ENCODE measurements at regions not wholly inside any gene's neighbourhood (a gene's known extent, or its start where the extent isn't known, plus 50 kb on each side); places are given as distances from the start of the nearest gene placed in this dataset.

GRCh38 chr11:70675697-70676374, 277.5 kb downstream of the CTTN start:
- DNase-seq (ENCODE audit: low read depth, low spot score): no peak
- no peak overlapping the region for H3K4me3 ChIP-seq (ENCODE audit: low read length)

DNA sequence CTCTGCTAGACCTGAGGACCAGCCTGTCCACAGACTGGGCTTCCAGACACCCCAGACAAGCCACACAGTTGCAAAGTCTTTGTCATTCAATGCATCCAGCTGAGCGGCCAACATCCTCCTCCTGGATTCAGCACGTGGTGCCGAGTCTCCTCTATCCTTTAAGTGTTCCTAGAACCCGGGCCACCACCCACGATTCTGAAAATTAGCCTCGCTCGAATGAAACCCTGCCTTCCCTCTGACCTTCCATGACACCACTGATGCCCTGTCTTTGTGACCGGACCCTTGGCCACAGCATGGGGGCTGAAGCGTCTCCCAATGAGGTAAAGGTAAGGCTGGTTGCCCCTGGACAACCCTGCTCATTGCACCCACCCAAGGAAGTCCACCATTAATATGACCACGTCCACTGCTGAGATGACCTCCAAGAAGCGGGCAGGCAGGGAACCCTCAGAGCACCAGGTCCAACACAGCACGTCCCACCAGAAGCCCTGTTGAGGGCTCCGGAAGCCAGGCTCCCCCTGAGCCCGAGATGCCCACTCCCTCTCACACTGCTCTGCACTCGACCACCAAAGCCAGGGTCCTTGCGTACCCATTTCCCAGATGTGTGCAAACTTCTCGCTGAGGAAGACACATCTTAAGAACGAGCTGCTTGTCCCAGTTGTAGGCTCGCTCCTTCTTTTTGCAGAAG, 279.0 kb downstream of the CTTN start:
- H3K4me3 ChIP-seq (ENCODE audit: low read length): no peak overlapping the region
- DNase-seq (ENCODE audit: low read depth, low spot score): no peak

GRCh38 chr11:70678931-70679900, 280.9 kb downstream of the CTTN start:
- DNase-seq (ENCODE audit: low read depth, low spot score): no peak
- H3K4me3 ChIP-seq (ENCODE audit: low read length): no peak overlapping the region

GRCh38 chr11:70680781-70681281, 282.5 kb downstream of the CTTN start:
- DNase-seq (ENCODE audit: low read depth, low spot score): peak; percentile 39

GRCh38 chr11:70682056-70682455, 283.7 kb downstream of the CTTN start:
- DNase-seq (ENCODE audit: low read depth, low spot score): no peak
- no peak overlapping the region for H3K4me3 ChIP-seq (ENCODE audit: low read length)

More at GRCh38 chr11:70680781-70681281, 282.5 kb downstream of the CTTN start:
- H3K4me3 ChIP-seq (ENCODE audit: low read length): no peak overlapping the region

DNA sequence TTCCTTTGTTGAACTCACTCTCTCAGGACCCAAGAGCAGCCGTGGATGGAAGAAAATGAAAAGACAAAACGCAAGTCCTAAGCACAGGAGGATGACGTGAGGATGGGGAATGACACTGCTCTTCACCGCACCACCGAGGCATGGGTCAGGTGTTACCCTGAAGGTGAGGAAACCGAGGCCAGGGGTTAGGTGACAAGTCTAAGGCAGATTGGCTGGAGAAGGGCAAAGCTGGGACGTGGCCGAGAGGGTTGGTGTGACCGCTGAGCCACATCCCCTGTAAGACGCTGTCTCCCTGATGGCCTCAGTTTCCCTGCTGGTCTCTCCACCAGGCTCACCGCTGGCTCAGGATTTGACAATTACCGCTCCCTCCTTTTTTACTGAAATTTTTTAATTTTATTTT, 284.4 kb downstream of the CTTN start:
- no peak for DNase-seq (ENCODE audit: low read depth, low spot score)
- H3K4me3 ChIP-seq (ENCODE audit: low read length): no peak overlapping the region

DNA sequence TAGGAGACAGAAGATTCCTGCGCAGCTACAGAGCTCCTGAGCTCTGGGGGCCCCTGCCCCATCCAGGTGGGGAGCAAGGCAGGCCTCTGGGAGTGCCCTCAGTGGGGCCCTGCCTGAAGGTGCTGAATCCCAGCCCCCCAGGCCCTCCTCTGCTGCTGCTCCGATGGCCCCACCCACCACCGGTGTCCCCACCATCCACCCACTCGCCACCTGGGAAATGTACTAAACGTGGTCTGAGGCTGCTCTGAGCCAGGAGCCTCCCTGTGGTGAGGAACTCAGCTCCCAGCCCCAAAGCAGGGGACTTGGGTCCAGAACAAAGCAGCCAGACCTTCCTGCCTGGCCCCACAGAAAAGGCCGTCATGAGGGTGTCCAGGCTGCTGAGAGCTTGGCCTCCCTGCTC, 289.4 kb downstream of the CTTN start:
- DNase-seq (ENCODE audit: low read depth, low spot score): no peak
- H3K4me3 ChIP-seq (ENCODE audit: low read length): no peak overlapping the region

DNA sequence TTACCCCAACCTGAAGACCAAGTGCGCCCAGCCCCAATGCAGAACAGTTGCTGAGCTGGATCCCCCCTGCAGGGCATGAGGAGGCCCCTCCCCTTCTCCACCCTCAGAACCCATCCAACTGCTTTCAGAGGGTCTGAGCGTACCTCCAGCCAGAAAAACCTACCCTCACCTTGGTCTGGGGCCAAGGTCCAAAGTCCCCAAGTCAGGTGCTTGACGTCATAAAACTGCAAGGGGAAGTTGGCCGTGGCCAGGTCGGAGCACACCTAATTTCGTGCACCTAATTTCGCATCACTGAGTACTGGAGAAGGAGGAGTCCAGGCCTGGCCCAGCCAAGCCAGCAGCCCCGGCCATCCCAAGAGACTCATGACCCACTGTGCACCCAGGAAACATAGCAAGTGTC, 289.8 kb downstream of the CTTN start:
- no peak for DNase-seq (ENCODE audit: low read depth, low spot score)
- no peak overlapping the region for H3K4me3 ChIP-seq (ENCODE audit: low read length)

DNA sequence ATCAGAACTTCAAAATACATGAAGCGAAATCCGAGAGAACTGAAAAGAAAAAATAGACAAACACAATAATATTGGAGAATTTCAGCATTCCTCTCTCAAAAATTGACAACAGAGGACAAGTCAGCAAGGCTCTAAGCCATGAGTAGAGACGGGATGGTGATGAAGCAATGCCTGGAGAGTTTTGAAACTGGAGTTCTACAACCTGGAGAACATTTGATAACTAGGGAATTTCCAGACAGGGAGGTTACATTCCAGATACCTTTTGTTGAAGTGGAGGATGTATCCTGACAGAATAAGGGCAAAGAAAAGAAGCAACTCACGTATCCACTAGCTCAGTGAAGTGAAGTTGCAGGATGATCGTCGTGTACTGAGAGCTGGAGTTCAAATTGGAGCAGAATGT, 291.4 kb downstream of the CTTN start:
- H3K4me3 ChIP-seq (ENCODE audit: low read length): no peak overlapping the region
- no peak for DNase-seq (ENCODE audit: low read depth, low spot score)

GRCh38 chr11:70692131-70692530, 293.8 kb downstream of the CTTN start:
- no peak for DNase-seq (ENCODE audit: low read depth, low spot score)
- H3K4me3 ChIP-seq (ENCODE audit: low read length): no peak overlapping the region

- no peak for DNase-seq (ENCODE audit: low read depth, low spot score)
- H3K4me3 ChIP-seq (ENCODE audit: low read length): no peak overlapping the region
Measured at GRCh38 chr11:70694371-70694770, 296.0 kb downstream of the CTTN start.

- no peak for DNase-seq (ENCODE audit: low read depth, low spot score)
- no peak overlapping the region for H3K4me3 ChIP-seq (ENCODE audit: low read length)
Measured at GRCh38 chr11:70695086-70695960, 297.0 kb downstream of the CTTN start.

DNA sequence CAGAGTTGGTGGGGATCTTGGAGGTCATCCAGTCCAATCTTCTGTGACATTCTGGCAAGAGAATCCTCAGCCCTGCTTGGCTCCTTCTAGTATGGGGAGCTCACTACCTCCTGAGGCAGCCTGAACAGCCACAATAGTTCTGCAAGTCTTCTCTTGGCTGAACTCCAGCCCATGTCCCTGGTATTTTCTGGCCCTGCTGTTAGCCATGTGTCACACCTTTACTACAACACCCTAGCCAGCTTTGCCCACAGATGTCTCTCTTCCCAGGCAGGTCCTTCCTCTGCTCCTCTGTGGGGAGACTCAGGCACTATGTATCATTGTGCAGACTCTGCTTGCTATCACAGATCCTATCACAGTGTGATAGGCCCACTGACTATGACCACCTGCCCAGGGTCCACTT, 297.7 kb downstream of the CTTN start:
- no peak overlapping the region for H3K4me3 ChIP-seq (ENCODE audit: low read length)
- DNase-seq (ENCODE audit: low read depth, low spot score): no peak

DNA sequence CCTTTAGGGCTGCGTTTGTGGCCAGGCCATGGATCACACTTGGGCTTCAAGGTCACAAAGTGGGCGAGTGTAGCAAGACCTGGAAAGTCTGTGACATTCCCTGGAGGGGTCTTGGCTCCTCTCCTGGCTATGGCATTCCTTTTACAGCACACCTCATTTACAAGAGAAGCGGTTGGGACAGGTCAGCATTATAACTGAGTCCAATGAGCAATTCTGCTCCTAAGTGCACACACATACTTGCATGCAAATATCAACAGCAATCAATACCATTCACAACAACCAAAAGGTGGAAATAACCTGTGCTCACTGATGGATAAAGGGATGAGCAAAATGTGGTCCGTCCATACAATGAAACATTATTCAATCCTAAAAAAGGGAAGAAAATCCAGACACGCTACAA, 298.2 kb downstream of the CTTN start:
- H3K4me3 ChIP-seq (ENCODE audit: low read length): no peak overlapping the region
- no peak for DNase-seq (ENCODE audit: low read depth, low spot score)

DNA sequence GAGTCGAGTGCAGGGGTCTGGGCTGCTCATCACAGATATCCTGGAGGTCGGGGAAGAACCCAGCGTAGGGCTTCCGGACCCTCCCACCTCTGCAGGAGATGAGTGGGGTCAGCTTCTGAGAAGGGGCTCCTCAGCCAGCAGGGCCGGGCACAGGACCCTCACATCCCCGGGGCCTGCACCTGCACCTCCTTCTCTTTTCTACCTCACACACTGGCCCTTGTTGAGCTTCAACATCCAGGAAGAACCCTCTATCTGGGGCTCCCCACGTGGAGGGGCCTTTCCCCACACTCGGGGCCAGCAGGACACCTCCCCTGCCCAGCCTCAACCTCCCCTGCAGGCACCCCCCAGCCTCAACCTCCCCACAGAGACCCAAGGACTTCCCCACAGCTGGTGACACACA, 299.4 kb downstream of the CTTN start:
- DNase-seq (ENCODE audit: low read depth, low spot score): no peak
- no peak overlapping the region for H3K4me3 ChIP-seq (ENCODE audit: low read length)

DNA sequence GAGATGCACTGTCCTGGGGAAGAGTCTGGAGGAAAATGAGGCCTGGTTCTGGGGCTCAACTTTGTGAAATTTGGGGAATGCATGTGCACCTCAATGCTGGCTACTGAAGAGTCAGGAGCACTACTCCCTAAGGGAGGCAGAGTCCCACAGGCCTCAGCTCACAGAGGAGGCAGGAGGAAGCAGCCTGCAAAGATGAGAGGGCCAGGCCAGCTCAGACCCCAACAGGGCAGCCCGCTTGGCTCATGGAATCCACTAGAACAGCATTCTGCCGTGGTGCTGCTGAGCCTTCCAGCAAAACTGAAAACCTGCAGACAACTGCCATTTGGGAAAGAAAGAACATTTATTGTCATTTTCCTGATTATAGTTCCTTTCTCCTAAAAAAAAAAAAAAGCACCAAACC, 300.5 kb downstream of the CTTN start:
- H3K4me3 ChIP-seq (ENCODE audit: low read length): no peak overlapping the region
- DNase-seq (ENCODE audit: low read depth, low spot score): no peak

DNA sequence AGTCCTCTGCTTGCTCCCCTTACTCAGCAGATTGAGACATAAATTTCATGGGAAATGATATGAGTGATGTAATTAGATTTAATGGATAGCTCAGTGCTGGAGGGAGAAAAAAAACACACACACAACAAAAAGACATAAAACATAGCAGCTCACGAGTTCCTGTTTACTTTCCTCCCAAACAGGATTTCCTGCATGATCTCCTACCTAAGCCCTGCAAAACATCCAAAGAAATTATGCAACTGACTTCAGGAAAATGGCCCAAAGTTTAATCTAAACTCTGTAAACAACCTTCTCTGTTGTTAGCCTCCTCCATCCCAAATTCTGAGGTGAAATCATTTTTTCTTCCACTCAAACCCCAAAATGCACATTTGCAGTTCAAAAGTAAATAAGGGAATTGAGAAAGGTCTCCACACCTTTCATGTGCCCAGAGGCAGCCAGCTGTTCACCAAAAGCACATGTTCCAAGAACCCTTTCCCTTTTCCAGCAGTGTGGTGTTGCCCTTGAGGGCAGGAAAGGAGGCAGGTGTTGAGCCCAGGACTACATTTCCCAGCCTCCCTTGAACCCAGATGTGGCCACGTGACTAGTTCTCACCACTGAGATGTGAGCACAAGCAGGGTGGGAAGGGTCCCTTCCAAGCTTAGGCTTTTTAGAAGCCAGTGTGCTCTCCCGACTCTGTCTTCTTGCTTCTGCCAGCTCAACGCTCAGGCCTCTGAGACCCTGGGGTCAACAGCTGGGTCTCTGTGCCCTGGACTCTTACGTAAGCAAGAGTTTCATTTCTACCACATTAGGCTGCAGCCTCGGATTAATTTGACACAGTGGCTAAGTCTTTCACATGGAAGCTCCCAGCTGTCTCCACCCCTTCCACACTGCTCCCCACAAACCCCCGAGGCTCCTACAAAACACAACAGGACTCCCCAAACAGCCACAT, 301.2 kb downstream of the CTTN start:
- peak; percentile 14 for DNase-seq (ENCODE audit: low read depth, low spot score)

DNA sequence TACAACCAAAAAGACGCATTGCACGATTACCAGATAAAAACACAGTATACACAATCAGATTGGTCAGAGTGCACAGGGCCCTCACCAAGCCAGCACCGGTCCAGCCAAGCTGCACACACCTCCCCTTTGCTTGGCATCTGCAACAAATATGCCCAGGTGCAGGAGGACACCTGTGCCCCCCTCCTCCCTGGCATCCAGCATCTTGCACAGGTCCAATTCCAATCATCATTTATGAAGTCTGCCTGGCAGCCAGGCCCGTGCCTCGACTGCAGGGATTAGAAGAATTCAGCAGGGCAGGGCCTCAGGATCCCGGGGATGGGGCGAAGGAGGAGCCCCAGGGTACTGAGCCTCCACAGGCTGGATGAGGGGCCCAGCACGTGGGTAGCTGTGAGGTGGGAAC, 302.1 kb downstream of the CTTN start:
- H3K4me3 ChIP-seq (ENCODE audit: low read length): no peak overlapping the region
- no peak for DNase-seq (ENCODE audit: low read depth, low spot score)

More for the DNA sequence above, 301.2 kb downstream of the CTTN start:
- H3K4me3 ChIP-seq (ENCODE audit: low read length): no peak overlapping the region

All from Jurkat, Clone E6-1 (cell line).